Muscle layer of colon (tissue), 2 donors: ENCODE measurements at regions not wholly inside any gene's neighbourhood (a gene's known extent, or its start where the extent isn't known, plus 50 kb on each side); places are given as distances from the start of the nearest gene placed in this dataset.
A peak's percentile ranks its signal among the peaks of the same experiment; 100 is the strongest.

Experiments
- H3K27ac ChIP-seq: one replicate; pipeline ENCODE4 v1.7.0; 2013; ENCODE audit warnings: low read depth, mild to moderate bottlenecking, low read length, moderate library complexity
- H3K27me3 ChIP-seq, 2 donors: one replicate each; pipeline ENCODE4 v1.7.0; 2013; ENCODE audit warnings: low read length in 2 of 2, mild to moderate bottlenecking in 2 of 2; ENCODE audit not compliant: insufficient read depth in 2 of 2, control insufficient read depth in 1 of 2
- H3K36me3 ChIP-seq: one replicate; pipeline ENCODE4 v1.7.0; 2013; ENCODE audit warnings: mild to moderate bottlenecking, low read length; ENCODE audit not compliant: insufficient read depth
- H3K4me1 ChIP-seq: one replicate; pipeline ENCODE4 v1.7.0; 2013; ENCODE audit warnings: mild to moderate bottlenecking, low read length; ENCODE audit not compliant: insufficient read depth
- H3K4me3 ChIP-seq, 2 donors: one replicate each; pipeline ENCODE4 v1.7.0; 2013; ENCODE audit warnings: low read length in 2 of 2, low read depth in 1 of 2, mild to moderate bottlenecking in 1 of 2, moderate library complexity in 1 of 2
- H3K9ac ChIP-seq: one replicate; pipeline ENCODE4 v1.7.0; 2013; ENCODE audit warnings: low read length
- H3K9me3 ChIP-seq: one replicate; pipeline ENCODE4 v1.7.0; 2013; ENCODE audit warnings: mild to moderate bottlenecking, low read length
- donor health status: abdominal sarcoma.
- donor health status: Adenocarcinoma of cecum.

DNA sequence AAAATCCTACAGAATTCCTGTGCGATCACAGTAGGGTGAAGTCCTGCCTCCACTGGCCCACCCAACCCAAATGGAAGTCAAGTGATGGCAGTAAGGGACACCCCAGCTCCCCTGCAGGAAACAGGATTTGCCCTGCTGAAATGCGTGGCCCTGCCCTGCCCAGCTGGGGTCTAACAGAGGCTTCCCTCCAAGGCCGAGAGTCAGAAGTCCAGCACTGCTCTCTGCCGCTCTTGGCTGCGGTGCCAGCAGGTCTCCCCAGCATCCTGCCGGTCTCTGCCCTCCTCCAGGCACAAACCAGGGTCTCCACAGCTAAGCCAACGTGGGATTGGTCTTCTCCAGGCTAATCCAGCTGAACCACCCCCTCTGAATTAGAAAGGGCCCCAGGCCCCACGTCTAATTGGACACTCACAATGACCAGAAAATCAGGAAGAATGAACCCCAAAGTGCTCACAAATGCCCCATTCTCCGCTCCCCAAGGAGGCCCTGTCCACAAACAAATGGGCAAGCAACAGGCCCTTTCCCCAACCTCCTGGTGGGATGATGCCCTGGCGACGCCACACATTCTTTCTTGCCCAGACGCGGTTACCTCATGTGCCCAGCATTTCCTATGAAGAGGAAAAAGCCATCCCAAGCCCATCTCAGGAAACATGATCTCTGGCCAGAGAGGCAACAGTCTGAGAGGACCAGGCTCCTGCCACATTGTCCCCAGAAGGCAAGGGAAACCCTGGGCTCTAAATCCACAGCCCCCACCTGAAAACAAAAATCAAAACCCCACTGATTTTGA lies 117.2 kb downstream of the BANF2 start:
- peaks cover 2% of the 10 kb centered on the region for H3K4me1 ChIP-seq
- H3K27me3 ChIP-seq: no peaks in the 10 kb centered on the region
- H3K27ac ChIP-seq: no peak overlapping the region
- peaks cover 5% of the 10 kb centered on the region for H3K9me3 ChIP-seq
- no peak overlapping the region for H3K4me3 ChIP-seq
- H3K9ac ChIP-seq: no peak overlapping the region
- no peaks in the 10 kb centered on the region for H3K36me3 ChIP-seq

DNA sequence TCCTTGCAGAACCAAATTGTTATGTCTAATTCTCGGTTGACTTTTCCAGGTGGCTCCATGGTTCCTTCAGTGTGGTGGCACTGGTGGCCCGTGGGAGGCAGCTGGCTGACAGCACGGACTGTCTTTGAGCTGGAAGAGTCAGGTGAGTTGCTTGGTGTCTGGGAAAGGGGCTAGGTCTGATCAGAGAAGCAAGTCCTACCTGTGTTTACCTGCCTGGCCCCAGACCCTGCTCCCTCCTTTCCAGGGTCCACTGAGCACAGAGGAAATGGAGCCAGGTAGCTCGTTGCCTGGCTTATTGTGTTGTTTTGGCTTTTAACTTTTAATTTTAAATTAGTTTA lies 111.8 kb downstream of the BANF2 start:
- Histone ChIP-seq H3K4me3 (no peak overlapping the region), H3K4me1 (peaks cover 35% of the 10 kb centered on the region), H3K27ac (no peak overlapping the region), H3K9ac (no peak overlapping the region), H3K9me3 (no peaks in the 10 kb centered on the region), H3K36me3 (no peaks in the 10 kb centered on the region), H3K27me3 (no peaks in the 10 kb centered on the region)

DNA sequence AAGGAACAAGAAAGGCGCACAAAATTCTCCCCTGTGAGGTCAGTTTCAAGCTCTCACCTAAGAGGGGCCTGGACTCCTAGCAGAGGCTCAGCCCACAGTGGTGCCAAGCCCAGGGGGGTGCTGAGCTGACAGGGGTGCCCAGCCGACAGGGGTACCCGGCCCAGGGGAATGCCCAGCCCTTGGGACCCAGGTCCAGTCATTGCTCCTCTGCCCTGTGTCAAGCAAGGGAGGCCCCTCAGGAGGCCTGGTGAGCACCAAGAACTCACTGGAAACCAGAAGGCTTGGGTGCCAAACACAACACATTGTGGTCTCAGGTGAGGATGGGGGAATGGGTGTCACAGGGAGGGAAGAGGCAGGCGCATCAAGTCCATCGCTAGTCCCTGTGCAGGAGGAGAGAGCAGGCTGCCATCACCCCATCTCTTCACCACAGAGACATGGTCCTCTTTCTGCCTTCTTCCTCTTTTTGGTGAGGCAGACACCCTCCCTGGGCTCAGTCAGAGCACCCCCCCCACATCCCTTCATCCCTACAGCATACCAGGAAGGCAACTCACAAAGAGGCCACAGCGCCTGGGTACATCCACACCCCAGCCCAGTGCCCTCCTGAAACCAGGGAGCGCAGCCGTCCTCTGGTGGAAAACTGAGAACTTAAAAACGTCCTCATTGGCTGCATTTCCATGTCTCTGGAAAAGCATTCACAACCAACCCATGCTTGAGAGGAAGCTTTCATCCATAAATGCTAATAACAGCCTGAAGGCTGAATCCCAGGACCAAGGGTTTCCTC lies 111.3 kb downstream of the BANF2 start:
- Histone ChIP-seq H3K27ac (no peak overlapping the region), H3K9ac (no peak overlapping the region), H3K27me3 (no peaks in the 10 kb centered on the region), H3K9me3 (no peaks in the 10 kb centered on the region), H3K4me1 (peaks cover 41% of the 10 kb centered on the region), H3K36me3 (no peaks in the 10 kb centered on the region), H3K4me3 (no peak overlapping the region)

DNA sequence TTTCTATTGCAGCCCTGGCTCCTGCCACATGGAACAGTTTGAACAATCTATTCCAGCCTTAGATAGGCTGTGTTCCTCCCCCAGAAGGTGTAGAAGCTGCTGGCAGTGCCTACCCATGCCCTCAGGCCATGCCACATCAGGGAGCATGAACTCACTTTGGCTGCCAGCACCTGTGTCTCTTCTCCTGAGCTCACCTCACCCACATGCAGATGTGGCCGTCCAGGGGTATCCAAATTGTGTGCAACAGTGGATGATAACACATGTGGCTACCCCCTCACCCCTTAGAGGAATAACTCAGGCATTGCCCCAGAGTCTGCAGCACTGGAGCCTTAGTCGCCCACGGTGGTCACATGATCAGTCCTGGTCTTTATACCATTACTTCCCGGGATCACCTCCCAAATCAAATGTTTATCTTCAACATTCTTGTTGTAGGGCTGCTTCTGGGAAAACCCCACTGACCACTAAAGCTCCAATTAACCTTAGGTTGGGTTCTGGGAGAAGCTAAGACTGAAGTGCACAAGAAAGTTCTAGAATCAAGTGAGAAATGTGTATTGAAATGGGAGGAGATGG lies 110.4 kb downstream of the BANF2 start:
- Histone ChIP-seq H3K36me3 (no peaks in the 10 kb centered on the region), H3K4me1 (peaks cover 42% of the 10 kb centered on the region), H3K9ac (no peak overlapping the region), H3K27ac (no peak overlapping the region), H3K4me3 (no peak overlapping the region), H3K9me3 (no peaks in the 10 kb centered on the region), H3K27me3 (no peaks in the 10 kb centered on the region)

DNA sequence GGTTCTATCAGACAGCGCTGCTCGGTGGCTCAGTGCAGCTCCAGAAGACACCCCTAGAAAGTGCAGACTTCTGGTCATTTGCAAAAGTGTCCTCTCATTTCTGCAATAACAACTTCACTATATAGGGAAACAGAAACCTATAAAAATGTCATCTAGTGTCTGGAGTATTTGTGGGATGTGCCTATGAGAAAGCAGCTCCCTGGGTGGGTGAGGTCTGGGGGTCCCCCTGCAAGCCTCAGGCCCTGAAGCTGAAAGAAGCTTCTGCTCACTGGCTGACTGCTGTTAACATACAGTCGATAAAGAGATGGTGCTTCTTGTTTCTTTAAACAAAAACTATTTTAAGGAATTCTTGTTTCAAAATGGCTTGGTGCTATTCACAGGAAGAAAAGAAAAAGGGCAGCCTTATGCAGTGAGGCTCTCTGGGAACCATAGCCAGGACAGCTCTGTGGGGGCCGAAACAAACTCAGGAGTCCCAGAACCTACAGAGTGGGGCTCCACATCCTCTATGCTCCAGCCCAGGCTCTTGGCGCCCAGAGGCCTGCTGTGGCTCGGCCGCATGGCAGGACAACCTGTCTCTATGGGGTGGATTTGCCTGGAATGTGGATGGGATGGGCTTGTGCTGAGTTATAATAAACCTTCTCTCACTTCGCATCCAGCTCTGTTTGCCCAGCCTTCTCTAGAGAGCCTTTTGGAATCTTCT lies 109.7 kb downstream of the BANF2 start:
- Histone ChIP-seq H3K4me1 (peaks cover 42% of the 10 kb centered on the region), H3K4me3 (no peak overlapping the region), H3K9ac (no peak overlapping the region), H3K27ac (no peak overlapping the region), H3K27me3 (no peaks in the 10 kb centered on the region), H3K9me3 (no peaks in the 10 kb centered on the region), H3K36me3 (no peaks in the 10 kb centered on the region)

DNA sequence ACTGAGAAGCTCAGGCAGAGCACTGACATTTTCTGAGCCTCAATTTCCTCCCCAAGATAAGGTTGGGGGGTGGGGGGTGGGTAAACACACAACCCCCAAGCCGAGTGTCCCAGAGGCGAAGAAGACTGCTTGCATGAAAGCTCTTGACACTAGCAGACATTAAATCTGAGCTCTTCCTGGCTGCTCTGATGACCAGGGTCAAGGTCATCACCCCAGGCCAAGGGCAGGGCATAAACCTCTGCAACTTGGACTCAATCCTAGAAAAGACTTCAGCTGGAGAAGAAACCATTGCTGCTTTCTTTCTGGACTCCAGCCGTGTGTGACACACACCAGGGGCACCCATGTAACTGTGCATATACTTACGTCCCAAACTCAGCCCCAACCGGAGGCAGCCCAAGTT lies 109.0 kb downstream of the BANF2 start:
- H3K9me3 ChIP-seq: no peaks in the 10 kb centered on the region
- no peak overlapping the region for H3K27ac ChIP-seq
- no peaks in the 10 kb centered on the region for H3K36me3 ChIP-seq
- H3K4me1 ChIP-seq: peaks cover 42% of the 10 kb centered on the region
- H3K4me3 ChIP-seq: no peak overlapping the region
- H3K9ac ChIP-seq: no peak overlapping the region
- H3K27me3 ChIP-seq: no peaks in the 10 kb centered on the region

DNA sequence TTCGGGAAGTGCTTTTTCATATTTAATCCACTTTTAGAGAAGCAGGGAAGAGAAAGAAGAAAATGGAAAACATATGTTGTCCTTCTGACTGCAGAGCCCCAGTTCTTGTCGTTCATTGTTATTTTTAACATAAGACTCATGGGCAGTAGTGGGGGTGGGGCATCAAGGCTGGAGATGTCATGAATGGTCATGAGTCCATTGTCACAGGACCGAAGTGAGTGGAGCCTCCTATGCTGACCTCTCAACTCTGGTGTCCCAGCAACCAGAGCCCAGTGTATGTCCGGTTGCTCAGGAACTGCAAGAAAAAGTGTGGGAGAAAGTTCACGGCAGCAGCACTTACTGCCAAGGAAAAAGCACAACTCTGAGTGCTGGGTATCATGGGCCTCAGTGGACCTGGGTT lies 108.6 kb downstream of the BANF2 start:
- Histone ChIP-seq H3K4me3 (no peak overlapping the region), H3K36me3 (no peaks in the 10 kb centered on the region), H3K9me3 (no peaks in the 10 kb centered on the region), H3K27ac (no peak overlapping the region), H3K27me3 (no peaks in the 10 kb centered on the region), H3K4me1 (peaks cover 42% of the 10 kb centered on the region), H3K9ac (no peak overlapping the region)

DNA sequence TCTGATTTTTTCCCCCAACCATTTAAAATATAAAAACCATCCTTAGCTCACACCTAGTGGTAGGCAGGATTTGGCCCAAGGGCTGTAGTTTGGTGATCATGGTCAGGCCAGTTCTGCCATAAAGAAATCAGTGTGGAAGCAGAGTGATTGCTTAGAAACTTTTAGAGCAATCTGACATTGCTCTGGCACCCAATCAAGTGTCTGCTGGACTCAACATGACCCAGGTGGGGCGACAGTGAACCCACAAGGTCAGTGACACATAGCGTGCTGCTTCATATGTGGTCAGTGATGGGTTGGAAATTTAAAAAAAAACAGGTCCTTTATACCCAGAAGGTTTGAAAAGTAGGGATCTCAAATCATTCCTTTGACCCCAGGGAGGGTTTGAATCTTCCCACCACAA lies 107.9 kb downstream of the BANF2 start:
- Histone ChIP-seq H3K9me3 (no peaks in the 10 kb centered on the region), H3K27me3 (no peaks in the 10 kb centered on the region), H3K27ac (no peak overlapping the region)

DNA sequence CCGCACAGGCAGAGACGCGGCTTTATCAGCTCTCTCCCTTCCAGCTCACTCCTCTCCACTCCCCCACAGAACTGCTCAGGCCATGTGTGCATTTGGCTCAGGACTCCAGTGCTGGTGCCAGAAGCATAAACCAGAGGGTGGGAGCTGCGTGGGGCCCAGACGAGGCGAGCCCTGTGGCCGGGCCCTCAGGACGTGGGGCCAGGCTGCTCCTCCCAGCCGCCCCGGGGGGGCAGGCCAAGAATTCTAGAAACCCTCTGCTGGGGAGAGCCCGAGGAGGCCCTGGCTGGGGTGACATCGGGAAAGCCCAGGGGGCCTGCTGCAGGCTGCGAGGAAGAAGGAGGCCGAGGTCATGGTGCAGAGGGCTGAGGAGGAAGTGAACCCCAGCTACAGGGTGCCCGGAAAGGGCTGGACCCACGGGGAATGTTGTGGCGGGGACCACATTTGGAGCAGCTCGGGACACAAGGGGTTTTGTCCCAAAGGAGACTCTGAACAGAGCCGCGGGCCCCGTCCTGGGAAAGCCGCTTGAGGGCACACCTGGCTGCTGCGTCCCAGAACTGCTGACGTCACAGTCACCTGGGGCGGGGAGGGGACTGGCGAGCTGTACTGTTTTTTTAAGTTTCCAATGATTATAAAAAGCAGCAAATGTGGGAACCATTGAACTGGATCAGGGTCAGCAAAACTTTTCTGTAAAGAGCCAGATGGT lies 107.1 kb downstream of the BANF2 start:
- Histone ChIP-seq H3K9me3 (no peaks in the 10 kb centered on the region), H3K36me3 (no peaks in the 10 kb centered on the region), H3K27me3 (no peaks in the 10 kb centered on the region), H3K27ac (peak overlapping the region; percentile 59), H3K4me1 (peaks cover 42% of the 10 kb centered on the region), H3K9ac (peak overlapping the region; percentile 18), H3K4me3 (peak overlapping the region in 1 of 2 donors; percentile 26)

More for the DNA sequence above, 107.9 kb downstream of the BANF2 start:
- H3K4me3 ChIP-seq: no peak overlapping the region
- H3K9ac ChIP-seq: no peak overlapping the region
- no peaks in the 10 kb centered on the region for H3K36me3 ChIP-seq
- H3K4me1 ChIP-seq: peaks cover 42% of the 10 kb centered on the region

DNA sequence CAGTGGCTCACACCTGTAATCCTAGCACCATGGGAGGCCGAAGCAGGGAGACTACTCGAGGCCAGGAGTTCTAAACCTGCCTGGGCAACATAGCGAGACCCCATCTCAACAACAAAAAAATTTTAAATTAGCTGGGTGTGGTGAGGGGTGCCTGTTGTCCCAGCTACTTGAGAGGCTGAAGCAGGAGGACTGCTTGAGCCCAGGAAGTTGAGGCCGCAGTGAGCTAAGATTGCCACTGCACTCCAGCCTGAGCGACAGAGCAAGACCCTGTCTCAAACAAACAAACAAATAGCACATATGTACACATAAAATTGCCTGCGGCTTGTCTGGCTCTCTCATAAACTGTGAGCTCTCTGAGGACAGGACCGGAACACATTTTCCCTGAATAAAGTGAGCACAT lies 106.3 kb downstream of the BANF2 start:
- Histone ChIP-seq H3K9me3 (no peaks in the 10 kb centered on the region), H3K4me3 (peak overlapping the region in 1 of 2 donors; percentile 26), H3K4me1 (peaks cover 42% of the 10 kb centered on the region), H3K27me3 (no peaks in the 10 kb centered on the region), H3K27ac (peak overlapping the region; percentile 19), H3K36me3 (no peaks in the 10 kb centered on the region), H3K9ac (peak overlapping the region; percentile 18)

DNA sequence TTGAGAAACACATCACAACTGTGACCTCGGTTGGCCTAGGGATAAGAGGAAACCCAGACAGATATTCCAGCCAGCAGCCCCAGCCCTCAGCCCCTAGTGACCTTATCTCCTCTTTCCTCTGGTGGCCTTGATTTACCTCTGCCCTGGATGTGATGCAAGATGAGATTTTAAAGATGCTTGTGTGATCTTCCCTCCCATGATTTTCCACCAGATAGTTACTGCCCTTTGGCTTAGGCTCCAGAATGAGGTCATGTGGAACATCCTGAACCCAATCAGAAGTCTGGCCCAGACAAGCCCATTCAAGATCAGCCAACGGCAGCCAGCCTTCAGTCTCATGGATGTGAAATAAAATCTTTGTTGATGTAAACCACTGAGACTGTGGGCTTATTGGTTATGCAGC lies 104.0 kb downstream of the BANF2 start:
- no peak overlapping the region for H3K9ac ChIP-seq
- H3K4me3 ChIP-seq: no peak overlapping the region
- peaks cover 25% of the 10 kb centered on the region for H3K4me1 ChIP-seq
- H3K27me3 ChIP-seq: no peaks in the 10 kb centered on the region
- no peaks in the 10 kb centered on the region for H3K36me3 ChIP-seq
- H3K27ac ChIP-seq: no peak overlapping the region
- no peaks in the 10 kb centered on the region for H3K9me3 ChIP-seq
